HepG2 (cell line): ENCODE measurements at regions not wholly inside any gene's neighbourhood (a gene's known extent, or its start where the extent isn't known, plus 50 kb on each side); places are given as distances from the start of the nearest gene placed in this dataset.

Experiments
- ATAC-seq: fragments of 200-7000 bp; cut with Tn5 transposase; 3 replicates; pipeline ENCODE4 v1.9.1; 2020; ENCODE audit warnings: mild to moderate bottlenecking, moderate library complexity
- BruUV-seq: library from RNA; stranded (reverse); fragments of 400-500 nt; replicated peaks from 2 replicates; lab custom pipeline; 2021; lab: Mats Ljungman, UMichigan
- CTCF ChIA-PET: fragments of 300-600 bp; formaldehyde crosslinking; extraction: SDS; loops from one replicate; lab custom pipeline; 2021; ENCODE audit warnings: low total read pairs, inconsistent platforms, low intra/inter-chr PET ratio; lab: Yijun Ruan, JAX
- POLR2A ChIA-PET: fragments of 350-600 bp; sonication (Branson Sonifier 250); formaldehyde crosslinking; loops from one replicate; lab custom pipeline; 2020; ENCODE audit warnings: antibody characterized with exemption, inconsistent platforms; lab: Yijun Ruan, JAX
- DNase-seq: peaks from one replicate; pipeline ENCODE4 v3.0.0-alpha.2; 2015; ENCODE audit warnings: low spot score
- FAIRE-seq: peaks from 3 replicates; lab custom pipeline; 2011; peaks lifted over from hg19 to GRCh38; lab: Jason Lieb, UNC
- H2AFZ ChIP-seq: one replicate; pipeline ENCODE4 v1.6.1; 2011; ENCODE audit warnings: low read length, inconsistent platforms
- H3K27ac ChIP-seq: fragments of 300-600 bp; 3 replicates; pipeline ENCODE4 v1.8.0; 2011; ENCODE audit warnings: mixed run types, mild to moderate bottlenecking, mixed read lengths, low read length, inconsistent platforms; ENCODE audit not compliant: insufficient read depth; ENCODE audit errors: extremely low read length
- H3K27me3 ChIP-seq, 2 experiments: fragments of 200-600 bp in 1 of 2; 2 replicates in 1 of 2; 3 replicates in 1 of 2; pipeline versions ENCODE4 v1.6.0 to v1.8.0; 2011; ENCODE audit warnings: low read length in 2 of 2, mild to moderate bottlenecking in 2 of 2, moderate library complexity in 2 of 2, inconsistent platforms in 1 of 2; ENCODE audit not compliant: insufficient read depth in 2 of 2, control insufficient read depth in 1 of 2
- H3K36me3 ChIP-seq, 2 experiments: fragments of 200-600 bp in 1 of 2; replicated peaks in 1 of 2; 2 replicates in 1 of 2; 3 replicates in 1 of 2; pipeline versions ENCODE4 v1.5.1 to v1.8.0; 2011; ENCODE audit warnings: low read length in 2 of 2, inconsistent platforms in 1 of 2; ENCODE audit not compliant: insufficient read depth in 2 of 2, control insufficient read depth in 1 of 2
- H3K4me1 ChIP-seq: 2 replicates; pipeline ENCODE4 v1.5.1; 2012; ENCODE audit warnings: low read length, inconsistent platforms; ENCODE audit not compliant: insufficient read depth
- H3K4me2 ChIP-seq: 2 replicates; pipeline ENCODE4 v1.6.0; 2011; ENCODE audit warnings: low read depth, low read length, inconsistent platforms
- H3K4me3 ChIP-seq, 3 experiments: fragments of 200-600 bp in 1 of 3; sonication (generic), shearing (Covaris generic) in 1 of 3; replicated peaks in 1 of 3; 2 replicates each; pipeline ENCODE4 v1.5.1; 2011 to 2016; ENCODE audit warnings: low read length in 3 of 3, inconsistent platforms in 2 of 3, low read depth in 2 of 3, mild to moderate bottlenecking in 2 of 3, control low read depth in 1 of 3, mixed read lengths in 1 of 3; ENCODE audit not compliant: insufficient read depth in 1 of 3
- H3K79me2 ChIP-seq: one replicate; pipeline ENCODE4 v1.6.1; 2011; ENCODE audit warnings: low read length, inconsistent platforms; ENCODE audit not compliant: insufficient read depth
- H3K9ac ChIP-seq: 2 replicates; pipeline ENCODE4 v1.6.0; 2011; ENCODE audit warnings: mild to moderate bottlenecking, low read depth, low read length, inconsistent platforms; ENCODE audit not compliant: insufficient read depth
- H3K9me3 ChIP-seq: 2 replicates; pipeline ENCODE4 v1.5.1; 2012; ENCODE audit warnings: mild to moderate bottlenecking, low read length
- H4K20me1 ChIP-seq: 2 replicates; pipeline ENCODE4 v1.6.0; 2011; ENCODE audit warnings: inconsistent platforms, mild to moderate bottlenecking, low read length, moderate library complexity; ENCODE audit not compliant: insufficient read depth
- CEBPB ChIP-seq: IDR thresholded peaks from 2 replicates; pipeline ENCODE4 v1.6.1; 2011; ENCODE audit warnings: low read depth, low read length, improper control_type of control experiment, borderline replicate concordance
- HIVEP1 ChIP-seq: sonication (generic); formaldehyde crosslinking; IDR thresholded peaks from 2 replicates; pipeline ENCODE4 v1.4.0; 2020; ENCODE audit warnings: mild to moderate bottlenecking, missing genetic modification reagents
- KLF13 ChIP-seq: sonication (generic); formaldehyde crosslinking; IDR thresholded peaks from 2 replicates; pipeline ENCODE4 v1.4.0; 2020; ENCODE audit warnings: mild to moderate bottlenecking, missing genetic modification reagents
- PHB2 ChIP-seq: fragments of 450-650 bp; IDR thresholded peaks from 2 replicates; pipeline ENCODE4 v1.6.1; 2018; ENCODE audit not compliant: partially characterized antibody
- PRPF4 ChIP-seq: fragments of 200-400 bp; formaldehyde crosslinking; IDR thresholded peaks from 2 replicates; pipeline ENCODE4 v1.6.1; 2016; ENCODE audit warnings: low read length, low read depth; ENCODE audit not compliant: poor library complexity, severe bottlenecking
- RBAK ChIP-seq: sonication (generic); formaldehyde crosslinking; IDR thresholded peaks from 2 replicates; pipeline ENCODE4 v1.5.1; 2020; ENCODE audit warnings: mild to moderate bottlenecking, missing genetic modification reagents
- ZBTB42 ChIP-seq: sonication (generic); formaldehyde crosslinking; IDR thresholded peaks from 2 replicates; pipeline ENCODE4 v1.5.0; 2020; ENCODE audit warnings: mild to moderate bottlenecking, missing genetic modification reagents
- ZNF598 ChIP-seq: sonication (generic); formaldehyde crosslinking; IDR thresholded peaks from 2 replicates; pipeline ENCODE4 v1.5.1; 2020; ENCODE audit warnings: mild to moderate bottlenecking, missing genetic modification reagents, borderline replicate concordance
- WGBS: methylation state at CpG from one replicate; pipeline ENCODE4 v1.1.6; 2017; ENCODE audit warnings: low lambda C conversion rate; 5-methylcytosine and 5-hydroxymethylcytosine counted together
- in situ Hi-C: cut with HindIII; loops from 2 replicates; pipeline ENCODE4 v1.10.0; 2017; ENCODE audit warnings: low pct_unique_long_range_greater_than_20kb; ENCODE audit not compliant: extremely low pct_ligation_motif_present
- intact Hi-C: fragments of 100-400 bp; cut with micrococcal nuclease; formaldehyde crosslinking; loops from one replicate; pipeline ENCODE4 v1.10.0; 2022; ENCODE audit not compliant: unreplicated experiment
- TF ChIP-seq, protein P1 (sequence below): sonication (generic); formaldehyde crosslinking; IDR thresholded peaks from 2 replicates; pipeline ENCODE4 v1.8.0; 2022; ENCODE audit warnings: mild to moderate bottlenecking, missing genetic modification reagents; ENCODE audit not compliant: insufficient replicate concordance
- TF ChIP-seq, protein P2 (sequence below): sonication (generic); formaldehyde crosslinking; IDR thresholded peaks from 2 replicates; pipeline ENCODE4 v1.5.0; 2020; ENCODE audit warnings: missing genetic modification reagents

DNA sequence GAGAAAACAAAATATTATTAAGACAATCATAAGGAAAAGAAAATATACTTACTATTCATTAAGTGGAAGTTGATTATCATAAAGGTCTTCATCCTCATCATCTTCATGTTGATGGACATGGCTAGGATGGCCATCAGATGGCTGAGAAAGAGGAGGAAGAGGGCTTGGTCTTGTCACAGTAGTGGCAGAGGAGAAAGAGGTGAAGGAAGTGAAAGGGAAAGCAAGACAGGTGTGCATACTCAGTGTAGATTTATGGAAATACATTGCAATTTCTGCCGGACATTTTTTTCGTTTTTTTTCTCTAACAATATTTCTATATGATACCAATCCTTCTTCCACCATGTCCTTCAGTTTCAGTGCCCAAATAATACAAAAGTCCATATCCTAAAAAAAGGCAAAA lies 1409.8 kb downstream of the PCDH7 start:
- in situ Hi-C loops = no loop called here

DNA sequence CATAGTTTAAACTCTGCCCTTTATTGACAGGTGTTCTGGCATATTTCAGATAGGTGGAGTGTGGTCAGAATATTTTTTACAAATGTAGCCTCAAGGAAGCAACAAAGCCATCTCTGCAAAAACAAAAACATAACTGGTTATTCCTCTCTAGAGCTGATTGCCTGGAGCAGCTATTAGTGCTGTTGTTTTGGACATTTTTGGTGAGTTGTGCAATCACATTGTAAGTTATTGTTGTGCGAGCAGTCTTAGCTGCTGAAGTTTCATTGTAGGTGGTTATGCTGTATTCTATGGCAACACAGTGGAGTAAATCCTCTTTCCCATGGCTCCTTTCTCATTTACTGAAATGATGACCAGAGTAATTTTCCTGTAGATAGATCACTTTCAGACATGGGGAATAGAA lies 1413.0 kb downstream of the PCDH7 start:
- Histone ChIP-seq H3K4me3 (no peak overlapping the region), H2AFZ (no peak overlapping the region), H3K9ac (no peak overlapping the region), H3K4me1 (no peaks in the 10 kb centered on the region), H3K27me3 (no peaks in the 10 kb centered on the region), H4K20me1 (no peaks in the 10 kb centered on the region), H3K79me2 (no peaks in the 10 kb centered on the region), H3K9me3 (no peaks in the 10 kb centered on the region), H3K36me3 (no peaks in the 10 kb centered on the region), H3K4me2 (no peak overlapping the region), H3K27ac (no peak overlapping the region)
- in situ Hi-C loops = no loop called here
- intact Hi-C loops = no loop called here
- no TSS peak for BruUV-seq
- DNase-seq = no peak
- ChIA-PET POLR2A (no interaction called here), CTCF (no interaction called here)
- ATAC-seq = no peak
- WGBS = 0% methylated on average over 1 of the region's 1 CpG
- TF ChIP-seq CEBPB = peak; percentile 43
- TF ChIP-seq, protein P1, sequence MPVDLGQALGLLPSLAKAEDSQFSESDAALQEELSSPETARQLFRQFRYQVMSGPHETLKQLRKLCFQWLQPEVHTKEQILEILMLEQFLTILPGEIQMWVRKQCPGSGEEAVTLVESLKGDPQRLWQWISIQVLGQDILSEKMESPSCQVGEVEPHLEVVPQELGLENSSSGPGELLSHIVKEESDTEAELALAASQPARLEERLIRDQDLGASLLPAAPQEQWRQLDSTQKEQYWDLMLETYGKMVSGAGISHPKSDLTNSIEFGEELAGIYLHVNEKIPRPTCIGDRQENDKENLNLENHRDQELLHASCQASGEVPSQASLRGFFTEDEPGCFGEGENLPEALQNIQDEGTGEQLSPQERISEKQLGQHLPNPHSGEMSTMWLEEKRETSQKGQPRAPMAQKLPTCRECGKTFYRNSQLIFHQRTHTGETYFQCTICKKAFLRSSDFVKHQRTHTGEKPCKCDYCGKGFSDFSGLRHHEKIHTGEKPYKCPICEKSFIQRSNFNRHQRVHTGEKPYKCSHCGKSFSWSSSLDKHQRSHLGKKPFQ (CRISPR knock-in tag) = no peak
- FAIRE-seq = no peak

More for the DNA sequence above, 1409.8 kb downstream of the PCDH7 start:
- Histone ChIP-seq H3K4me2 (no peak overlapping the region), H3K4me3 (no peak overlapping the region), H3K79me2 (no peaks in the 10 kb centered on the region), H4K20me1 (no peaks in the 10 kb centered on the region), H2AFZ (no peak overlapping the region), H3K27me3 (no peaks in the 10 kb centered on the region), H3K4me1 (no peaks in the 10 kb centered on the region), H3K27ac (no peak overlapping the region), H3K9me3 (no peaks in the 10 kb centered on the region), H3K36me3 (no peaks in the 10 kb centered on the region), H3K9ac (no peak overlapping the region)
- no TSS peak for BruUV-seq
- DNase-seq (no peak), ATAC-seq (no peak), FAIRE-seq (no peak)
- TF ChIP-seq ZBTB42 (CRISPR knock-in tag) (no peak), RBAK (CRISPR knock-in tag) (no peak), PRPF4 (no peak), PHB2 (no peak), ZNF598 (CRISPR knock-in tag) (no peak), HIVEP1 (CRISPR knock-in tag) (no peak), KLF13 (CRISPR knock-in tag) (no peak)
- TF ChIP-seq, protein P2, sequence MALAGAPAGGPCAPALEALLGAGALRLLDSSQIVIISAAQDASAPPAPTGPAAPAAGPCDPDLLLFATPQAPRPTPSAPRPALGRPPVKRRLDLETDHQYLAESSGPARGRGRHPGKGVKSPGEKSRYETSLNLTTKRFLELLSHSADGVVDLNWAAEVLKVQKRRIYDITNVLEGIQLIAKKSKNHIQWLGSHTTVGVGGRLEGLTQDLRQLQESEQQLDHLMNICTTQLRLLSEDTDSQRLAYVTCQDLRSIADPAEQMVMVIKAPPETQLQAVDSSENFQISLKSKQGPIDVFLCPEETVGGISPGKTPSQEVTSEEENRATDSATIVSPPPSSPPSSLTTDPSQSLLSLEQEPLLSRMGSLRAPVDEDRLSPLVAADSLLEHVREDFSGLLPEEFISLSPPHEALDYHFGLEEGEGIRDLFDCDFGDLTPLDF = no peak
- WGBS = 49% methylated on average over 2 of the region's 2 CpGs
- intact Hi-C loops = no loop called here
- CTCF ChIA-PET = no interaction called here
- POLR2A ChIA-PET = no interaction called here
